ENCODE measurements at regions not wholly inside any gene's neighbourhood (a gene's known extent, or its start where the extent isn't known, plus 50 kb on each side); places are given as distances from the start of the nearest gene placed in this dataset.
"Not testable (repeated sequence)": the region's sequence is repeated elsewhere in the genome, so short reads cannot be mapped to it uniquely, and the experiment has no call there.

DNA sequence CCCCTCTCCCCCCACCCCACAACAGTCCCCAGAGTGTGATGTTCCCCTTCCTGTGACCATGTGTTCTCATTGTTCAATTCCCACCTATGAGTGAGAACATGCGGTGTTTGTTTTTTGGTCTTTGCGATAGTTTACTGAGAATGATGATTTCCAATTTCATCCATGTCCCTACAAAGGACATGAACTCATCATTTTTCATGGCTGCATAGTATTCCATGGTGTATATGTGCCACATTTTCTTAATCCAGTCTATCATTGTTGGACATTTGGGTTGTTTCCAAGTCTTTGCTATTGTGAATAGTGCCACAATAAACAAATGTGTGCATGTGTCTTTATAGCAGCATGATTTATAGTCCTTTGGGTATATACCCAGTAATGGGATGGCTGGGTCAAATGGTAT lies 411.0 kb upstream of the CHD1 start:
- not testable (repeated sequence) for H3K9me3 ChIP-seq (ENCODE audit: control insufficient read depth, low read depth, low read length); H3K4me3 ChIP-seq (ENCODE audit: low read length); H3K27me3 ChIP-seq (ENCODE audit: control insufficient read depth, insufficient read depth, low read length); H3K36me3 ChIP-seq (ENCODE audit: control insufficient read depth, low read depth, low read length); H3K9ac ChIP-seq (ENCODE audit: low read length); H3K27ac ChIP-seq (ENCODE audit: low read length); H3K4me1 ChIP-seq (ENCODE audit: control insufficient read depth, low read depth, low read length)

DNA sequence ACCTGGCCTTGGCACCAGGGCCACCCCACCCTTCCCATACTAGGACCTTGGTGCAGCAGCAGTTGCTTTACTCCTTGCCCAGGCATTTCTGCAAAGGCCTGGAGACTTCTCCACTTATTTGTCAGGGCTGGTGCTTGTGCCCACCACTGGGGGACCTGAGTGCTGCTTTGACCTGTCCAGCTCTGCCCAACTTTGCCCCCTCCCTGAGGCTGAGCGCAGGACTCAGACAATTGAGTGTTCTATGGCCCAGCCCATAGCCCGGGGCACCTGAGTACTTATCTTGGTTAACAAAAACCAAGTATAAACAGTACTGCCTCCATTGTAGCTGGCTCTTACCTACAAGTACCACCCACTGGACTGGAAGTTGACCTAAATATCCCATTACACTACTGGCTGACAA lies 406.1 kb upstream of the CHD1 start:
- H3K27me3 ChIP-seq (ENCODE audit: control insufficient read depth, insufficient read depth, low read length): no peaks in the 10 kb centered on the region
- H3K4me3 ChIP-seq (ENCODE audit: low read length): no peak overlapping the region
- H3K9ac ChIP-seq (ENCODE audit: low read length): no peak overlapping the region
- H3K27ac ChIP-seq (ENCODE audit: low read length): no peak overlapping the region
- H3K9me3 ChIP-seq (ENCODE audit: control insufficient read depth, low read depth, low read length): peaks cover 2% of the 10 kb centered on the region
- no peaks in the 10 kb centered on the region for H3K4me1 ChIP-seq (ENCODE audit: control insufficient read depth, low read depth, low read length)
- no peaks in the 10 kb centered on the region for H3K36me3 ChIP-seq (ENCODE audit: control insufficient read depth, low read depth, low read length)

DNA sequence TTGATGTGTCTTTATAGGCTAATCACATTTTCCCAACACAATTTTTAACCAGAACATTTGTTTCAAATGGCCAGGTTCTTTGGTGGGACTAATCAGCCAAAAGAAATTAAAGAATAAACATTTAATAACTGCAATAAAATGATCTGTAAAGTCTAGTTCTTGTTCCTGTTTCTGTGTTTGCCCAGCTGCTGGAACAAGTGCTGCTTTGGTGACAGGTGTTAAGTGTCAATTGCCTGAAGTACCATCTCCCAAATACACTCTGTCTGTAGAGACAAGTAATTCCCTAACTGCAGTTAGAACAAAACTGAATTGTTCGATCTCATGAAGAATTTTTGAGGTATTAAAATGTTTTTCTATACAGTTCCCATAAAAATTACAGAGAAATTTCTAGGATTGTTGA lies 402.3 kb upstream of the CHD1 start:
- no peaks in the 10 kb centered on the region for H3K9me3 ChIP-seq (ENCODE audit: control insufficient read depth, low read depth, low read length)
- H3K27me3 ChIP-seq (ENCODE audit: control insufficient read depth, insufficient read depth, low read length): no peaks in the 10 kb centered on the region
- H3K9ac ChIP-seq (ENCODE audit: low read length): no peak overlapping the region
- no peaks in the 10 kb centered on the region for H3K36me3 ChIP-seq (ENCODE audit: control insufficient read depth, low read depth, low read length)
- H3K4me1 ChIP-seq (ENCODE audit: control insufficient read depth, low read depth, low read length): no peaks in the 10 kb centered on the region
- H3K27ac ChIP-seq (ENCODE audit: low read length): no peak overlapping the region
- H3K4me3 ChIP-seq (ENCODE audit: low read length): no peak overlapping the region

DNA sequence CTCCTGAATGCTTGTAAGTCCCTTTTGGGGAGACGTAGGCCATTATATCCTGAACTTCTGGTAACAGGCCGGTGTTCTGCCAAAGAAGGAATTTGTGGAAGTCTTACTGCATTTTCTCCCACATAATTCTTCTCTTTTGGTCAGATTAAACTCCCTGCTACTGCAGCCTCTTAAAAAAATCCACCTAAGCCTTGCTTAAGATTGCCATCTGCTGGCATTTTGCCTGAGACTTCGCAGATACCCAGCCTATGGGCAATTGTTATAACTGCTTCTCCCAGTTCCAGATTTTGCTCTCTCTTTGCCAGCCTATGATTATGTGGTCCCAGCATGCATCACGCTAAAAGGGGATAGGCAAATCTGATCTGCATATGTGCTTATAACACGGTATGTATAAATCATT lies 391.6 kb upstream of the CHD1 start:
- Histone ChIP-seq H3K36me3 (ENCODE audit: control insufficient read depth, low read depth, low read length) (no peaks in the 10 kb centered on the region), H3K4me1 (ENCODE audit: control insufficient read depth, low read depth, low read length) (no peaks in the 10 kb centered on the region), H3K4me3 (ENCODE audit: low read length) (no peak overlapping the region), H3K9me3 (ENCODE audit: control insufficient read depth, low read depth, low read length) (no peaks in the 10 kb centered on the region), H3K27ac (ENCODE audit: low read length) (no peak overlapping the region), H3K27me3 (ENCODE audit: control insufficient read depth, insufficient read depth, low read length) (no peaks in the 10 kb centered on the region), H3K9ac (ENCODE audit: low read length) (no peak overlapping the region)

DNA sequence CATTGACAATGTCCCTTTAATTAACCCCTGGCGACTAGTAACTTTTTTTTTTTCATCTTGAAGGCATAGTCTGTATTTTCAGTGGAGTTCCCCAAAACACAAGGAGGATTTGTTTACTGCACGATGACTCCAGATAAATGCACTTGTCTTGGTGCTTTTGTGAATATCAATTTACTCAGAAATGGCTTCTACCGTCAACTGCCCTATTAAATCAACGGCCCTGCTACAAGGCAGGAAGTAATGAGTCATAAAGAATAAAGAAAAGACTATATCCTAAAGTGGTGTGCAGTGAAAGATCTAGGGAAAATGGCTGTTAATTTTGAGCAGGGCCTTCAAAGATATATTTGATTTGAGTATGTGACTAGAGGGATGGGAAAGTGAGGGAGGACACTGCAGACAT lies 388.3 kb upstream of the CHD1 start:
- Histone ChIP-seq H3K9me3 (ENCODE audit: control insufficient read depth, low read depth, low read length) (no peaks in the 10 kb centered on the region), H3K27ac (ENCODE audit: low read length) (no peak overlapping the region), H3K36me3 (ENCODE audit: control insufficient read depth, low read depth, low read length) (no peaks in the 10 kb centered on the region), H3K4me1 (ENCODE audit: control insufficient read depth, low read depth, low read length) (no peaks in the 10 kb centered on the region), H3K9ac (ENCODE audit: low read length) (no peak overlapping the region), H3K27me3 (ENCODE audit: control insufficient read depth, insufficient read depth, low read length) (no peaks in the 10 kb centered on the region), H3K4me3 (ENCODE audit: low read length) (no peak overlapping the region)

DNA sequence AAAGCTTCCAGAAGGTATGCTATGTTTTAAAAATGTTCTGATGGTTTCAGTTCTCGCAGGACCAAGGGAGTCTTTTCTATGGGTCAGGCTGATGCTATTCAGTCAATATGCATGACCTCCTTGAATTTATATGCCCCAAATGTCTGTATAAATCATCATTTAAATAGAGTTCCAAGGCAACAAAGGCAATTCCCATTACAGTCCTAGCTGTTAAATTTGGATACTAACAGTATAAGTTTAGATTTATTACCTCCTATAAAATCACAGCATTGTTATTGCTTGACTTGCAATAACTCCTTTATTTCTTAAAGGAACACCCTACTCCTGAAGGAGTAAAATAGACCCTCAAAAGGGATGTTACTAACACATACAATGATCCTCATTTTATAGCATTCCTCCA lies 387.7 kb upstream of the CHD1 start:
- no peaks in the 10 kb centered on the region for H3K36me3 ChIP-seq (ENCODE audit: control insufficient read depth, low read depth, low read length)
- H3K9ac ChIP-seq (ENCODE audit: low read length): no peak overlapping the region
- no peak overlapping the region for H3K27ac ChIP-seq (ENCODE audit: low read length)
- H3K9me3 ChIP-seq (ENCODE audit: control insufficient read depth, low read depth, low read length): no peaks in the 10 kb centered on the region
- H3K4me1 ChIP-seq (ENCODE audit: control insufficient read depth, low read depth, low read length): no peaks in the 10 kb centered on the region
- H3K27me3 ChIP-seq (ENCODE audit: control insufficient read depth, insufficient read depth, low read length): no peaks in the 10 kb centered on the region
- H3K4me3 ChIP-seq (ENCODE audit: low read length): no peak overlapping the region

DNA sequence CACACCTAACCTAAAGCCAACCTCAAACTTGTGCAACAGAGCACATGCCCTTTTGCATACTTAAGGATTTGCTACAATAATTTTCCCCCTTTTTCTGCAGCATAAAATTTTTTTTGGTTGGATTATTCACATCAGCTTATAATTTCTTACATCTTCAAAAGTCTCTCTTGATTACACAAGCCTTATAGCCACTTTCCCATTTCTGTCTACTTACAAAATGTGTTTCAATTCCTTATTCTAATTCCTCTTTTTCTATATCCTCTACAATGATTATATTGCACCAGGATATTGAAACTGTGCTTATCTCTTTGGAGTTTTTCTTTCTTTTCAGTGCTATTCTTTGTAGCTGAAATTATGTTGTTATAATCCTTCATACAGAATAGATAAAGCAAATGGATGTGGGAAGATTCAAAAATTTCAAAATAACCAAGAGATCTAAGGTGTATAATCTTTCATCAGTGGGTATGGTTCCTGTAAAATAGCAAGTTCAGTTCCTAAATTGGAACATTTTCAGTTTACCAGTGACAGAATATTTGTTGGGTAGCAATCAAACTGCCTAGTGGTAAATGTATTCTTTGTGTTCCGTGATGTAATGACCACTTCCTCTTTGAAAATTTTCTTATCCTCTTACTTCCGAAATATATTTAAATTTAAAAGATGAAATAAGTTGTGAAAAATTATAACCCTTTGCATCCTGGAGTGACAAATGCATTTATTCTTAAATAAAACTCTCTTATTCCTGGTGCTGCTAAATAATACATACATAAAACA lies 386.8 kb upstream of the CHD1 start:
- Histone ChIP-seq H3K27me3 (ENCODE audit: control insufficient read depth, insufficient read depth, low read length) (no peaks in the 10 kb centered on the region), H3K4me3 (ENCODE audit: low read length) (no peak overlapping the region), H3K9me3 (ENCODE audit: control insufficient read depth, low read depth, low read length) (no peaks in the 10 kb centered on the region), H3K4me1 (ENCODE audit: control insufficient read depth, low read depth, low read length) (no peaks in the 10 kb centered on the region), H3K36me3 (ENCODE audit: control insufficient read depth, low read depth, low read length) (no peaks in the 10 kb centered on the region), H3K9ac (ENCODE audit: low read length) (no peak overlapping the region), H3K27ac (ENCODE audit: low read length) (no peak overlapping the region)

DNA sequence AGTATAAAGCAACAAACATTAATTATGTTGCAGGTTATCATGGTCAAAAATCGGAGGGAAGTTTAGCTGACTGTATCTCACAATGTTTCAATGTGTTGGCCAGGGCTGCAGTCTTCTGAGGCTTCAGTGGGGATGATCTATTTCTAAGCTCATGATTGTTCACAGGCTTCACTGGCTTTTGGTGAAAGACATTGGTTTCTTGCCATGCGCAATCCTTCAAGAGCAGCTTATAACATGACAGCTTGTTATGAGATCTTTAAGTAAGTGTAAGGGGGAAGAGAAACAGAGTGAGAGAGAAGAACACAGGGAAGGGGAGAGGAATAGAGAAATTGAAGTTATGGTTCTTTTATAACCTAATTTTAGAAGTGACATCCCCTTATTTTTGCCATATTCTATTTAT lies 385.9 kb upstream of the CHD1 start:
- Histone ChIP-seq H3K4me1 (ENCODE audit: control insufficient read depth, low read depth, low read length) (no peaks in the 10 kb centered on the region), H3K9me3 (ENCODE audit: control insufficient read depth, low read depth, low read length) (no peaks in the 10 kb centered on the region), H3K36me3 (ENCODE audit: control insufficient read depth, low read depth, low read length) (no peaks in the 10 kb centered on the region), H3K4me3 (ENCODE audit: low read length) (no peak overlapping the region), H3K27me3 (ENCODE audit: control insufficient read depth, insufficient read depth, low read length) (no peaks in the 10 kb centered on the region), H3K27ac (ENCODE audit: low read length) (no peak overlapping the region), H3K9ac (ENCODE audit: low read length) (no peak overlapping the region)

DNA sequence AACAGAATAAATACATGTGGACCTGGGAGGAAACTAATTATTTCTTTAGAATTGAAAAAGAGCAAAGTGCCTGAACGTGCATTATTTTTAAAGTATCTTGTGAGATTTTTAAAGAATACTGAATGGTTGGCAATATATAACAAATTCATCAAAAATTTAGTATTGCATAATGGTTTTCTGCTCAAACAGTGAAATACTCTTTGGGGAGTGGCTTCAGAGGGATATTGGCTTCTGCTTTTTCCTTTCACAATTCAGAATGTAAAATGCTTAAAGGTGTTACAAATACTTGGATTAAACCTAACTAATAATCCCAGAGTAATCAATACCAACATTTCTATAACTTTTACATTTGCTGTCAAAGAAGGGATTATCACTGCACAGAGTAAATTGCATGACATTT lies 379.3 kb upstream of the CHD1 start:
- Histone ChIP-seq H3K36me3 (ENCODE audit: control insufficient read depth, low read depth, low read length) (no peaks in the 10 kb centered on the region), H3K9me3 (ENCODE audit: control insufficient read depth, low read depth, low read length) (no peaks in the 10 kb centered on the region), H3K4me3 (ENCODE audit: low read length) (no peak overlapping the region), H3K4me1 (ENCODE audit: control insufficient read depth, low read depth, low read length) (no peaks in the 10 kb centered on the region), H3K9ac (ENCODE audit: low read length) (no peak overlapping the region), H3K27me3 (ENCODE audit: control insufficient read depth, insufficient read depth, low read length) (no peaks in the 10 kb centered on the region), H3K27ac (ENCODE audit: low read length) (no peak overlapping the region)

DNA sequence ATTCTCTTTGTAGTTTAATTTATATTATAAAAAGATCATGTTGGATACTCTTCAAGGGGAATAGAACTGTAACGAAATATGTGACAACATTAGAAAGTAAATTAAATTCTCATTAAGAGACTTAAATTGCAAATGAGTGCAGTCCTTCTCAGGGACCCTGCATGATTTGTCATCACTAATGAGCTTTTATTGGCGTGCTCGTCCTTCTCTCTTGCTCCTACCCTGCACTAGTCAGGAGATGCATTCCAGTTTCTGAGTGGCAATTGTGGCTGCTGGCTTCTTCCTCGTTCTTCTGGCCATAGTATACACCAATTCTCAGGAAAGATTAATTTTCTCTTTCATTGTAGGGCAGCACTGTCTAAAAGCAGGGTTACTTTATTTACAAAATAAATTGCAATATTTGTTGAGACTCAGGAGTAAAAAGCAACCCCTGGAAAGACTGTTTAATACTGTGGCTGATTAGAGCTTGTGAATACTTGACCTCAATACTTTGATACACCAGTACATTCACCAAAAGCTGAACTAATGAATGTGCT lies 376.3 kb upstream of the CHD1 start:
- Histone ChIP-seq H3K27ac (ENCODE audit: low read length) (no peak overlapping the region), H3K27me3 (ENCODE audit: control insufficient read depth, insufficient read depth, low read length) (no peaks in the 10 kb centered on the region), H3K36me3 (ENCODE audit: control insufficient read depth, low read depth, low read length) (no peaks in the 10 kb centered on the region), H3K4me1 (ENCODE audit: control insufficient read depth, low read depth, low read length) (no peaks in the 10 kb centered on the region), H3K4me3 (ENCODE audit: low read length) (no peak overlapping the region), H3K9ac (ENCODE audit: low read length) (no peak overlapping the region), H3K9me3 (ENCODE audit: control insufficient read depth, low read depth, low read length) (no peaks in the 10 kb centered on the region)

DNA sequence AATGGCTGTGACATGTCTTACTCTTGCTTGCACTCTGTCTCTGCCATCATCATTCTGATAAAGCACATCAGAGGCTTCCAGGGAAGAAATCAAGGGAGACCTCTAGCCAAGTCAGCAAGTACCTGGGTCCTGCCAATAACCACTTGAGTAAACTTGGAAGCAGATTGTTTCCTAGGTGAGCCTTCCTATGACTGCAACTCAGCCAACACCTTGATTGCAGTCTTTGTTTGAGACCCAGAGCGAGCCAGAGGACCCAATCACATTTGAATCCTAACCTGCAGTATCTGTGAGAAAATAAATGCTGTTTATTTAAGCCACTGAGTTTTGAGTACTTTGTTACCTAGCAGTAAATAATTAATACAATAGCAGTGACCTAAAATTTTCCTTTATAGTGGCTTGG lies 356.8 kb upstream of the CHD1 start:
- no peaks in the 10 kb centered on the region for H3K9me3 ChIP-seq (ENCODE audit: control insufficient read depth, low read depth, low read length)
- no peak overlapping the region for H3K4me3 ChIP-seq (ENCODE audit: low read length)
- H3K27ac ChIP-seq (ENCODE audit: low read length): no peak overlapping the region
- no peaks in the 10 kb centered on the region for H3K36me3 ChIP-seq (ENCODE audit: control insufficient read depth, low read depth, low read length)
- H3K27me3 ChIP-seq (ENCODE audit: control insufficient read depth, insufficient read depth, low read length): no peaks in the 10 kb centered on the region
- H3K9ac ChIP-seq (ENCODE audit: low read length): no peak overlapping the region
- no peaks in the 10 kb centered on the region for H3K4me1 ChIP-seq (ENCODE audit: control insufficient read depth, low read depth, low read length)

DNA sequence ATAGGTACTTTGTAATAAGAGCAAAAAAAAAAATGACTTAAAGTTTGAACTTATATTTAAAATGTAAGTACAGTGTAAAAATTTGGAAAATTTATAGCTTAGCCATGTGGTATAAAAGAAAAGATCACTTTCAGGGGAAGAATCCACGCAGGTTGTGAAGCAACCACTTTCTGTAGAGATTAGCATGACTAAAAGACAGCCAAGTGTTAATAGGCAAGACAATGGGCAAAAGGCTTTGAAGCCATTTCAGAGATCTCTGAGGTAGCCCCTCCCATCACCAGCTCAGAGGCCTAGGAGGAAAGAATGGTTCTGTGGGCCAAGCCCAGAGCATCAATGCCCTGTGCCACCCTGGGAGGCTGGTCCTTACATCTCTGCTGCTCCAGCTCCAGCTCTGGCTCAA lies 346.3 kb upstream of the CHD1 start:
- H3K27me3 ChIP-seq (ENCODE audit: control insufficient read depth, insufficient read depth, low read length): no peaks in the 10 kb centered on the region
- no peak overlapping the region for H3K4me3 ChIP-seq (ENCODE audit: low read length)
- H3K27ac ChIP-seq (ENCODE audit: low read length): no peak overlapping the region
- H3K36me3 ChIP-seq (ENCODE audit: control insufficient read depth, low read depth, low read length): no peaks in the 10 kb centered on the region
- H3K4me1 ChIP-seq (ENCODE audit: control insufficient read depth, low read depth, low read length): no peaks in the 10 kb centered on the region
- H3K9me3 ChIP-seq (ENCODE audit: control insufficient read depth, low read depth, low read length): peaks cover 4% of the 10 kb centered on the region
- H3K9ac ChIP-seq (ENCODE audit: low read length): no peak overlapping the region

All from iPS-18a (cell line).